ENCODE measurements at regions not wholly inside any gene's neighbourhood (a gene's known extent, or its start where the extent isn't known, plus 50 kb on each side); places are given as distances from the start of the nearest gene placed in this dataset.

GRCh38 chr3:43185274-43185982 lies 79.5 kb upstream of the POMGNT2 start:
- Histone ChIP-seq H3K27me3 (no peaks in the 10 kb centered on the region), H3K9me3 (no peaks in the 10 kb centered on the region), H3K4me1 (no peaks in the 10 kb centered on the region), H3K4me3 (no peak overlapping the region), H3K27ac (no peak overlapping the region), H3K36me3 (no peaks in the 10 kb centered on the region)
- TF ChIP-seq CTCF (IDR thresholded peaks at IDR 0.05): no peak
- intact Hi-C loops (cut with DNase I): no loop called here
- DNase-seq (ENCODE audit: low spot score in 2 of 2): no peak

- Histone ChIP-seq H3K36me3 (no peaks in the 10 kb centered on the region), H3K4me3 (no peak overlapping the region), H3K27me3 (no peaks in the 10 kb centered on the region), H3K9me3 (no peaks in the 10 kb centered on the region), H3K4me1 (no peaks in the 10 kb centered on the region), H3K27ac (no peak overlapping the region)
- no peak for TF ChIP-seq CTCF (IDR thresholded peaks at IDR 0.05)
- DNase-seq (ENCODE audit: low spot score in 2 of 2): no peak
- intact Hi-C loops (cut with DNase I): no loop called here
Measured at GRCh38 chr3:43183456-43183855, 77.6 kb upstream of the POMGNT2 start.

GRCh38 chr3:43181202-43181821 lies 75.4 kb upstream of the POMGNT2 start:
- Histone ChIP-seq H3K4me1 (no peaks in the 10 kb centered on the region), H3K27ac (no peak overlapping the region), H3K27me3 (no peaks in the 10 kb centered on the region), H3K4me3 (no peak overlapping the region), H3K9me3 (no peaks in the 10 kb centered on the region), H3K36me3 (no peaks in the 10 kb centered on the region)
- intact Hi-C loops (cut with DNase I): no loop called here
- DNase-seq (ENCODE audit: low spot score in 2 of 2): peak in 1 of 2 donors; percentile 37
- TF ChIP-seq CTCF (IDR thresholded peaks at IDR 0.05): no peak

GRCh38 chr3:43180694-43181093 lies 74.8 kb upstream of the POMGNT2 start:
- Histone ChIP-seq H3K4me3 (no peak overlapping the region), H3K36me3 (no peaks in the 10 kb centered on the region), H3K9me3 (no peaks in the 10 kb centered on the region), H3K4me1 (no peaks in the 10 kb centered on the region), H3K27ac (no peak overlapping the region), H3K27me3 (no peaks in the 10 kb centered on the region)
- intact Hi-C loops (cut with DNase I): no loop called here
- no peak for DNase-seq (ENCODE audit: low spot score in 2 of 2)
- TF ChIP-seq CTCF (IDR thresholded peaks at IDR 0.05): no peak

GRCh38 chr3:43180027-43180426 lies 74.1 kb upstream of the POMGNT2 start:
- TF ChIP-seq CTCF (IDR thresholded peaks at IDR 0.05): no peak
- DNase-seq (ENCODE audit: low spot score in 2 of 2): no peak
- H3K27me3 ChIP-seq: no peaks in the 10 kb centered on the region
- no peak overlapping the region for H3K4me3 ChIP-seq
- no peak overlapping the region for H3K27ac ChIP-seq
- H3K4me1 ChIP-seq: no peaks in the 10 kb centered on the region
- H3K36me3 ChIP-seq: no peaks in the 10 kb centered on the region
- H3K9me3 ChIP-seq: no peaks in the 10 kb centered on the region
- intact Hi-C loops (cut with DNase I): no loop called here
